ENCODE measurements at regions not wholly inside any gene's neighbourhood (a gene's known extent, or its start where the extent isn't known, plus 50 kb on each side); places are given as distances from the start of the nearest gene placed in this dataset.

GRCh38 chr2:239729681-239730566, 295.2 kb downstream of the NDUFA10 start:
- Histone ChIP-seq H3K4me1 (ENCODE audit: control insufficient read depth in 4 of 4, insufficient read depth in 4 of 4, low read length in 3 of 4) (no peaks in the 10 kb centered on the region), H3K36me3 (ENCODE audit: control insufficient read depth in 4 of 4, insufficient read depth in 3 of 4, low read depth in 1 of 4, low read length in 3 of 4) (no peaks in the 10 kb centered on the region), H3K27me3 (ENCODE audit: control insufficient read depth in 4 of 4, insufficient read depth in 4 of 4, low read length in 3 of 4) (no peaks in the 10 kb centered on the region), H3K9me3 (ENCODE audit: control insufficient read depth in 4 of 4, low read length in 3 of 4) (no peaks in the 10 kb centered on the region), H3K9ac (ENCODE audit: low read depth in 1 of 2, low read length in 2 of 2) (no peak overlapping the region), H3K4me3 (ENCODE audit: low read depth in 1 of 3, low read length in 3 of 3) (no peak overlapping the region), H3K27ac (ENCODE audit: low read depth in 1 of 2, low read length in 2 of 2) (no peak overlapping the region)
- 74% methylated on average over 22 of the region's 22 CpGs for WGBS
- no peak for TF ChIP-seq GABPA (IDR thresholded peaks at IDR 0.05 in 1 of 2, conservative IDR thresholded peaks at IDR 0.05 in 1 of 2)
- TF ChIP-seq RXRA (IDR thresholded peaks at IDR 0.05) = no peak
- no peak for TF ChIP-seq SP1 (IDR thresholded peaks at IDR 0.05)
- DNase-seq (ENCODE audit: low spot score) = no peak

GRCh38 chr2:239729151-239729550, 296.0 kb downstream of the NDUFA10 start:
- H3K9ac ChIP-seq (ENCODE audit: low read depth in 1 of 2, low read length in 2 of 2) = no peak overlapping the region
- no peak overlapping the region for H3K27ac ChIP-seq (ENCODE audit: low read depth in 1 of 2, low read length in 2 of 2)
- no peak for DNase-seq (ENCODE audit: low spot score)
- H3K4me1 ChIP-seq (ENCODE audit: control insufficient read depth in 4 of 4, insufficient read depth in 4 of 4, low read length in 3 of 4) = no peaks in the 10 kb centered on the region
- no peaks in the 10 kb centered on the region for H3K9me3 ChIP-seq (ENCODE audit: control insufficient read depth in 4 of 4, low read length in 3 of 4)
- no peak overlapping the region for H3K4me3 ChIP-seq (ENCODE audit: low read depth in 1 of 3, low read length in 3 of 3)
- WGBS = 90% methylated on average over 17 of the region's 17 CpGs
- no peaks in the 10 kb centered on the region for H3K36me3 ChIP-seq (ENCODE audit: control insufficient read depth in 4 of 4, insufficient read depth in 3 of 4, low read depth in 1 of 4, low read length in 3 of 4)
- no peaks in the 10 kb centered on the region for H3K27me3 ChIP-seq (ENCODE audit: control insufficient read depth in 4 of 4, insufficient read depth in 4 of 4, low read length in 3 of 4)
- TF ChIP-seq ZBTB33 (IDR thresholded peaks at IDR 0.05) (no peak), JUND (IDR thresholded peaks at IDR 0.05) (no peak), MAX (IDR thresholded peaks at IDR 0.05) (no peak), GABPA (IDR thresholded peaks at IDR 0.05 in 1 of 2, conservative IDR thresholded peaks at IDR 0.05 in 1 of 2) (no peak), RXRA (IDR thresholded peaks at IDR 0.05) (no peak), FOXA1 (IDR thresholded peaks at IDR 0.05) (no peak), YY1 (IDR thresholded peaks at IDR 0.05) (no peak), CTCF (IDR thresholded peaks at IDR 0.05; ENCODE audit: low read depth, low read length, missing input control) (no peak), NR2F2 (IDR thresholded peaks at IDR 0.05) (no peak), ATF3 (IDR thresholded peaks at IDR 0.05) (no peak)

- Histone ChIP-seq H3K27ac (ENCODE audit: low read depth in 1 of 2, low read length in 2 of 2) (no peak overlapping the region), H3K9me3 (ENCODE audit: control insufficient read depth in 4 of 4, low read length in 3 of 4) (no peaks in the 10 kb centered on the region), H3K27me3 (ENCODE audit: control insufficient read depth in 4 of 4, insufficient read depth in 4 of 4, low read length in 3 of 4) (no peaks in the 10 kb centered on the region), H3K9ac (ENCODE audit: low read depth in 1 of 2, low read length in 2 of 2) (no peak overlapping the region), H3K4me3 (ENCODE audit: low read depth in 1 of 3, low read length in 3 of 3) (no peak overlapping the region), H3K36me3 (ENCODE audit: control insufficient read depth in 4 of 4, insufficient read depth in 3 of 4, low read depth in 1 of 4, low read length in 3 of 4) (no peaks in the 10 kb centered on the region), H3K4me1 (ENCODE audit: control insufficient read depth in 4 of 4, insufficient read depth in 4 of 4, low read length in 3 of 4) (no peaks in the 10 kb centered on the region)
- 86% methylated on average over 15 of the region's 15 CpGs for WGBS
- no peak for DNase-seq (ENCODE audit: low spot score)
- TF ChIP-seq HNF4G (IDR thresholded peaks at IDR 0.05) (no peak), EGR1 (IDR thresholded peaks at IDR 0.05; ENCODE audit: low read depth in 2 of 2) (no peak), ATF3 (IDR thresholded peaks at IDR 0.05) (no peak), RAD21 (IDR thresholded peaks at IDR 0.05) (no peak), FOXA2 (IDR thresholded peaks at IDR 0.05) (no peak), ZBTB33 (IDR thresholded peaks at IDR 0.05) (no peak), YY1 (IDR thresholded peaks at IDR 0.05) (no peak), NR2F2 (IDR thresholded peaks at IDR 0.05) (no peak), MAX (IDR thresholded peaks at IDR 0.05) (no peak), TAF1 (conservative IDR thresholded peaks at IDR 0.05) (no peak), FOXA1 (IDR thresholded peaks at IDR 0.05) (no peak), SP1 (IDR thresholded peaks at IDR 0.05) (no peak), HNF4A (conservative IDR thresholded peaks at IDR 0.05) (no peak)
Observed at GRCh38 chr2:239728751-239729150, 296.4 kb downstream of the NDUFA10 start.

All from liver (tissue), 8 donors.